Neural crest cell (in vitro differentiated cells): ENCODE measurements at regions not wholly inside any gene's neighbourhood (a gene's known extent, or its start where the extent isn't known, plus 50 kb on each side); places are given as distances from the start of the nearest gene placed in this dataset.

Source experiments
- DNase-seq: peaks from one replicate; pipeline ENCODE4 v3.0.0; 2021; ENCODE audit warnings: low read depth, mixed read lengths, low spot score
- H3K27ac Mint-ChIP-seq: one replicate; pipeline ENCODE4 v1.8.0; 2021; ENCODE audit warnings: mild to moderate bottlenecking, mixed read lengths; ENCODE audit not compliant: unreplicated experiment
- H3K27me3 Mint-ChIP-seq: 2 replicates; pipeline ENCODE4 v1.8.0; 2021; ENCODE audit warnings: low read depth, mild to moderate bottlenecking, mixed read lengths
- H3K36me3 Mint-ChIP-seq: 2 replicates; pipeline ENCODE4 v1.8.0; 2021; ENCODE audit warnings: low read depth, mild to moderate bottlenecking, mixed read lengths
- H3K4me1 Mint-ChIP-seq: 2 replicates; pipeline ENCODE4 v1.8.0; 2021; ENCODE audit warnings: mixed read lengths
- H3K4me3 Mint-ChIP-seq: one replicate; pipeline ENCODE4 v1.8.0; 2021; ENCODE audit warnings: mild to moderate bottlenecking, mixed read lengths
- H3K9me3 Mint-ChIP-seq: 2 replicates; pipeline ENCODE4 v1.8.0; 2021; ENCODE audit warnings: mixed read lengths
- CTCF ChIP-seq: fragments of 200-600 bp; sonication (generic); conservative IDR thresholded peaks from 2 replicates; pipeline ENCODE4 v1.5.0; 2021; ENCODE audit warnings: antibody characterized with exemption, mild to moderate bottlenecking

GRCh38 chr5:170451747-170452365 lies 52.0 kb upstream of the KCNIP1 start:
- Mint-ChIP-seq H3K27me3 (peaks cover 6% of the 10 kb centered on the region), H3K36me3 (peaks cover 4% of the 10 kb centered on the region), H3K27ac (no peak overlapping the region), H3K4me3 (no peak overlapping the region), H3K4me1 (peaks cover 27% of the 10 kb centered on the region), H3K9me3 (peaks cover 8% of the 10 kb centered on the region)
- no peak for TF ChIP-seq CTCF
- no peak for DNase-seq

GRCh38 chr5:170450061-170450669 lies 53.7 kb upstream of the KCNIP1 start:
- Mint-ChIP-seq H3K27ac (peak overlapping the region; percentile 79), H3K27me3 (peaks cover 4% of the 10 kb centered on the region), H3K36me3 (peaks cover 4% of the 10 kb centered on the region), H3K4me3 (no peak overlapping the region), H3K9me3 (peaks cover 8% of the 10 kb centered on the region), H3K4me1 (peaks cover 35% of the 10 kb centered on the region)
- TF ChIP-seq CTCF: no peak
- DNase-seq: no peak

- peaks cover 8% of the 10 kb centered on the region for H3K9me3 Mint-ChIP-seq
- peaks cover 4% of the 10 kb centered on the region for H3K36me3 Mint-ChIP-seq
- TF ChIP-seq CTCF: no peak
- H3K4me1 Mint-ChIP-seq: peaks cover 43% of the 10 kb centered on the region
- H3K4me3 Mint-ChIP-seq: no peak overlapping the region
- no peak overlapping the region for H3K27ac Mint-ChIP-seq
- DNase-seq: no peak
- peaks cover 3% of the 10 kb centered on the region for H3K27me3 Mint-ChIP-seq
Observed at GRCh38 chr5:170449232-170449631, 54.6 kb upstream of the KCNIP1 start.

GRCh38 chr5:170448221-170448620 lies 55.6 kb upstream of the KCNIP1 start:
- Mint-ChIP-seq H3K27ac (no peak overlapping the region), H3K36me3 (peaks cover 4% of the 10 kb centered on the region)

GRCh38 chr5:170446365-170446764 lies 57.2 kb upstream of the KCNMB1 start:
- no peak overlapping the region for H3K4me3 Mint-ChIP-seq
- H3K27ac Mint-ChIP-seq: no peak overlapping the region
- H3K4me1 Mint-ChIP-seq: peaks cover 59% of the 10 kb centered on the region
- H3K9me3 Mint-ChIP-seq: peaks cover 8% of the 10 kb centered on the region
- TF ChIP-seq CTCF: no peak
- DNase-seq: no peak
- peaks cover 4% of the 10 kb centered on the region for H3K36me3 Mint-ChIP-seq
- no peaks in the 10 kb centered on the region for H3K27me3 Mint-ChIP-seq

More at GRCh38 chr5:170448221-170448620, 55.6 kb upstream of the KCNIP1 start:
- no peak for DNase-seq
- peaks cover 46% of the 10 kb centered on the region for H3K4me1 Mint-ChIP-seq
- no peak overlapping the region for H3K4me3 Mint-ChIP-seq
- no peaks in the 10 kb centered on the region for H3K27me3 Mint-ChIP-seq
- TF ChIP-seq CTCF: no peak
- peaks cover 8% of the 10 kb centered on the region for H3K9me3 Mint-ChIP-seq
